Renal pelvis (tissue), 1 donor: ENCODE measurements at regions not wholly inside any gene's neighbourhood (a gene's known extent, or its start where the extent isn't known, plus 50 kb on each side); places are given as distances from the start of the nearest gene placed in this dataset.
"Not testable (repeated sequence)": the region's sequence is repeated elsewhere in the genome, so short reads cannot be mapped to it uniquely, and the experiment has no call there.

Source experiments
- DNase-seq: peaks from one replicate; pipeline ENCODE4 v3.0.0-alpha.2; 2013

GRCh38 chr21:28421716-28422524, 570.8 kb downstream of the LTN1 start:
- no peak for DNase-seq

DNA sequence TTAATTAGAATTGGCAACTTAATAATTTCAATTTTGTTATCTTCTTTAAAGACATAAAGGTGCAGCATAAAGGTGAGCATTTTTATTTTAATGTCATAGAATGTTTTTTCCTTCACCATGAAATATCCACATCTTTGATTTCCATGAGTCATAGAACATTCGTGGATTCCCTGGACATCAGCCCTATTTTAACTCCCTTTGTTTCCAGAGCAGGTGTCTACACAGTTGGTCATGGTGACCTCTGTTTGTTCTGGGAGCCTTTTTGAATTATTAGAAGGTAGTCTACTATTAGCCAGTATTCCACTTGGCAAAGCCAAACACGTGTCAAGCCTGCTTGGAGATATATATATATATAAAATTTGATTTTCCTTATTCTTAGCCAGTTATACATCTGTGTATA, 572.9 kb downstream of the LTN1 start:
- DNase-seq: no peak

GRCh38 chr21:28418726-28419514, 573.8 kb downstream of the LTN1 start:
- no peak for DNase-seq

GRCh38 chr21:28410256-28410655, 582.4 kb downstream of the LTN1 start:
- DNase-seq: no peak

GRCh38 chr21:28402616-28402989, 590.1 kb downstream of the LTN1 start:
- no peak for DNase-seq

DNA sequence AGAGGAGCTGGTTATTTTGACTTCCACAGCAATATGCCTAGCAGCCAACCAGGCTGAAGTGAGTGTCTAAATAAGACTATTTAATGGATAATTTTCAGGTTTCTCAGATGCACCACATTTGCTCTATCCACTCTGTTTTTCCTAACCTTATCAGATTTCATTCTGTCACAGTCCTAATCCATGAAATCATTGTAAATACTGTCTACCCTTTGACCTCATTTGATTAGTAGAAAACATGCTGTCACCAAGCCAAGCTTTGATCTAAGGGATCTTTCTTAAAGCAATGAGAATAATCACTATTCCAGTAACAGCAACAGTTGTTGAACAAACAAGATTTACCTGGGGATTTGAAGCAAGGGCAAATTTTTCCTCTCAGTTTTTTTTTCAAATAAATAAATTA, 595.6 kb downstream of the LTN1 start:
- DNase-seq: no peak

DNA sequence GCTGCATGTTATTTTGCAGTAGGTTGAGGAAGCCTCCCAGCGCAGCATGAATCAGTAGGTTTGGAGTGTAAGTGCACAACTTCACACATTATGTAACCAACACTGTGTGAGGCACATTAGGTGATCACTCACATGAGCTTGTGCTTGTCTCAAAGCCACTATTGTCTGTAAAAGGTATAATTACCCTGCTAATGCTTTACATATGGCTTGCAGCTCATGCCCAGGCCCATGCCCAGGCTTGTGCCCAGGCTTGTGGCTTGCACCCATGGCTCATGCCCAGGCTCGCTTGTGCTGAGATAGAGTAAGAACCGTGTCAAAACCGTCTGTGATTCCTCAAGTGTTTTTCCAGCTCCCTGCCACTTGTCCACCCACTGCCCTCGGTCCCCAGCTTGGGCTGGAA, 596.3 kb downstream of the LTN1 start:
- no peak for DNase-seq

- peak; percentile 69 for DNase-seq
Measured at GRCh38 chr21:28393279-28393678, 599.4 kb downstream of the LTN1 start.

- DNase-seq: no peak
Measured at GRCh38 chr21:28391938-28392849, 600.5 kb downstream of the LTN1 start.

DNA sequence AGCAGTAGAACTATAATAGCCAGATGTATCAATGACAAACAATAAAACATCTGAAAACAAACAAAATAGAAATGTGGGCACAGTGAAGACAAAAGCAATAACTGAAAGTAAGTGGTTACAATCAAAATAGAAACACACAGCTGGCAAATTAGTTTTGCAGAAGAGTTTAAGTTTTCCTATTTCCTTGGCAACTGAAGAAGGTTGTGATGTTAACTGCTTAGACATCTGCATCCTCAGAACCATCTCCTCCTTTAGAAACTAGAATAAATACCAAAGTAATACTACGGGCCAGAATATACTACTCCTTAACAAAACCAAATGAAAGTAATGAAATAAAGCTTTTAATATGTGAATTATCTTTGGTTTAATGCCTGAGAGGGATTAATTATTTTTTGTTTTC, 605.5 kb downstream of the LTN1 start:
- DNase-seq: no peak

GRCh38 chr21:28385845-28386244, 606.8 kb downstream of the LTN1 start:
- no peak for DNase-seq

- not testable (repeated sequence) for DNase-seq
Measured at GRCh38 chr21:28381000-28381745, 611.5 kb downstream of the LTN1 start.

- no peak for DNase-seq
Measured at GRCh38 chr21:28380241-28380640, 612.4 kb downstream of the LTN1 start.

DNA sequence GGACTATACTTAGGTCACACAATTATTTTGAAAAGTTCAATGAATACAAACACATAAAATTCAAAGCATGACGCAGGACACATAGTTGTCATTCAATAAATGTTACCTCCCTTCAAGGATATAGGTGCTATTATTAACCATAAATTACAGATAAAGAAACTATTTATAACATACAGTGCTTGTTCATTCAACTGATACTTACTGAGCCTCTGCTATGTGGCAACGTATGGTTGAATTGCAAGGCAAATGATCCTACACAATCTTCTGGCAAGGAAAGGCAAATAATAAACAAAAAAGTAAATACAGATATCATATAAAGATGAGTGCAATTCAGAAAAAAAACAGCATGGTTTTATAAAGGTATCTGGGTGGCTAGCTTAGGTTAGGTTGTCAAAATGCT, 614.7 kb downstream of the LTN1 start:
- DNase-seq: no peak

GRCh38 chr21:28375708-28376385, 616.8 kb downstream of the LTN1 start:
- DNase-seq: no peak

- no peak for DNase-seq
Measured at GRCh38 chr21:28374881-28375280, 617.8 kb downstream of the LTN1 start.

DNA sequence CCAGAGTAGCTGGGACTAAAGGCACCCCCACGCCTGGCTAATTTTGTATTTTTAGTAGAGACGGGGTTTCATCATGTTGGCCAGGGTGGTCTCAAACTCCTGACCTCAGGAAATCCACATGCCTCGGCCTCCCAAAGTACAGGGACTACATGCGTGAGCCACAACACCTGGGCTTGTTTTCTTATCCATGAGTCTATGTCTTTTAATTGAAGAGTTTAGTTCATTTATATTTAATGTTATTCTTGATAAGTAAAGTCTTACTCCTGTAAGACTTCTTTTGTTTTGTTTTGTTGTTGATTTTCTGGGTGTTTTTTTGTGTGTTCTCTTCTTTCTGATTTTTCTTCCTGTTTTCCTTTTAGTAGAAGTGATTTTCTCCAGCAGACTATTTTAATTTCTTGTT, 621.0 kb downstream of the LTN1 start:
- DNase-seq: no peak

- DNase-seq: no peak
Measured at GRCh38 chr21:28359300-28359699, 633.4 kb downstream of the LTN1 start.

DNA sequence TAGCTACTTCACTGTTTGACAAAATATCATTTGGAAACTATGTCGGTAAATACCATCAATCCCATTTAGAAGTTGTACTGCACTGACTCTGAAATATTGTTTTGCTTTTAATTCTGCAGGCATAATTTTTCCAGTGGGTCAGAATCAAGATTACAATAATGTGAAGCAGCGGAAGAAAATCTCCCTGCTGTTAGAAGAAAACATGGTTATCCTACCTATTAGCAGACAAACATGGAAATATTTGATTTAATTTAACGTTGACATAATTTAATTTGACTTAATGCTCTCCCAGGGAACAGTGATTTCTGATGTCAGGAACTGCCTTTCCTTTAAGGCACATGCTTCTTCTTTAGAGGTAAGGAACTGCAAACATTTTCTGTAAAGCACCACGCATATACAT, 634.0 kb downstream of the LTN1 start:
- DNase-seq: no peak

- DNase-seq: no peak
Measured at GRCh38 chr21:28358170-28358569, 634.5 kb downstream of the LTN1 start.

DNA sequence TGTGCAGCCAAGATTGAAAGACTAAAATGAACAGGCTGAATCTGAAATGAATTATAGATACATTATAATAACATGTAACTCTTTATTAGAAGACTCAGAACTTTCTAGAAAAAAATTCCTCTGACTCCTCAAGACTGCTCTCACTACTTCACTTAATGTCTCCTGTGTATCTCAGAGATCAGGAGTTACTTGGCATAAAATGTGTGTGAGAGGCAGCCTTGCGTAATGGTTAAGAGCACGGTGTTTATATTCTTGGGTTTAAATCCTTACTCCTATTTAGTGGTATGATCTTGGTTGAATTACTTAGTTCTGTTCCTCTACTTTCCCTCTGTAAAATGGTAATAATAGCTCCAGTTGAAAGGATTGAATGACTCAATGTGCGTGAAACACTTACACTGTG, 634.9 kb downstream of the LTN1 start:
- DNase-seq: no peak
